Effector CD8-positive, alpha-beta T cell (primary cell): ENCODE measurements at regions not wholly inside any gene's neighbourhood (a gene's known extent, or its start where the extent isn't known, plus 50 kb on each side); places are given as distances from the start of the nearest gene placed in this dataset.
A peak's percentile ranks its signal among the peaks of the same experiment; 100 is the strongest.

Experiments
- DNase-seq: peaks from one replicate; lab custom pipeline; 2025; lab: John Stamatoyannopoulos, UW

GRCh38 chr1:30379684-30380624 is 343.4 kb downstream of the MATN1 start:
- peak; percentile 5 for DNase-seq

DNA sequence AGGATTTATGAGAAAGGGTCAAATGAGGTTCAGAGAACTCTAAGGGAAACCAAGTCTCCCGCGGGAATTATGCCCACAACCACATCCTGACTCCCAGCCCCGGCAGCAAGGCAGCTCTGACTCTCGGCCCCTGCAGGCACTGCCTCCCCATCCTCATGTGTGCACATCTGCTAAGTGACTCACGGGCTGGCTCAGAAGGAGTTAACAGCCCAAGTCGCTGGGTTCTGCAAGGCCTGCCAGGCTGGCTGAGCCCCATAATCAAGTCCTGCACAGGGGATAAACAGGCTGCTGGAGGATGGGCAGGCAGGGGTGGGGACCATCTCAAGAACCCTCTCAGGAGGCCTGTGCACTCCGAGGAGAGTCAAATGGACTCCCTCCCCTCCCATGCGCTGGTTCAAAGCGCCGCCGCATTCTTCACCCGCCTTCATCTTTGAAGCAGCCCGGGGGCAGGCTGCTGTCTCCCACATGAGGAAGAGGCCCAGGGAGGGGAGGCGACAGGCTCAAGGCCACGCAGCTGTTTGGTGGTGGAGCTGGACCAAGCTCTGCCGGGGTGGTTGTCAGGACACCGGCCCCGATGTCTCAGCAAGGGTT is 344.3 kb downstream of the MATN1 start:
- DNase-seq: no peak

GRCh38 chr1:30378003-30378596 is 345.3 kb downstream of the MATN1 start:
- DNase-seq: no peak

- no peak for DNase-seq
Observed at GRCh38 chr1:30377230-30378002, 346.0 kb downstream of the MATN1 start.

GRCh38 chr1:30376054-30376697 is 347.2 kb downstream of the MATN1 start:
- no peak for DNase-seq

- no peak for DNase-seq
Observed at GRCh38 chr1:30375156-30375555, 348.2 kb downstream of the MATN1 start.

- no peak for DNase-seq
Observed at GRCh38 chr1:30374400-30375070, 348.9 kb downstream of the MATN1 start.

GRCh38 chr1:30373471-30374399 is 349.6 kb downstream of the MATN1 start:
- DNase-seq: no peak

DNA sequence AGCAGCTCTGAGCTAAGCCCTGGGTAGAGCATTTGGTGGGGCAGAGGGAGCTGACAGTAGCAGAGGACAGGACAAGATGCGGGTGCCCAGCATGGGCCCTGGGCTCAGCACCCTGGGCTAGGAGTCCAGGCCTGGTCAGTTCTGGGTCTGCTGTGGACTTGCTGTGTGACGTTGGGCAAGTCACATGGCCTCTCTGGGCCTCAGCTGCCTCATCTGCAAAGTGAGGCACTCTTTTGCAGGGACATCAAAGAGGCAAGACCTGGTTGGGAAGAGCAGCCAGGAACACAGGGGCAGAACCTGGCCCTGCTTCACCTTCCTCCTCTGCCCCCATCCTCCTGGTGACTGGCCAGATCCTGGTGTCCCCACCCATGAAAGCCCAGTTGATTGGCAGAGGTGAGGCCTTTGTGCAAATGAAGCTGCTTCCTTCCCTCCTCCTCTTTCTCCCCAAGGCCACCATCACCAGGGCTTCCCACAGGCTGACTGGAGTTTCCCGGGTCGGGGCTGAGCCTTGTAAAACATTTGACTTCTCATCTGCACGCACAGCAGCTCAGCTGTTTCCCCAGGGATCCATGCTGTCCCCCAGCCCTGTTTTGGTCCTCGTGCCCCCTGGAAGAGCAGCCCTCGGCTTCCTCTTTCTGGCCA is 350.5 kb downstream of the MATN1 start:
- DNase-seq: no peak

GRCh38 chr1:30371888-30372791 is 351.2 kb downstream of the MATN1 start:
- no peak for DNase-seq

DNA sequence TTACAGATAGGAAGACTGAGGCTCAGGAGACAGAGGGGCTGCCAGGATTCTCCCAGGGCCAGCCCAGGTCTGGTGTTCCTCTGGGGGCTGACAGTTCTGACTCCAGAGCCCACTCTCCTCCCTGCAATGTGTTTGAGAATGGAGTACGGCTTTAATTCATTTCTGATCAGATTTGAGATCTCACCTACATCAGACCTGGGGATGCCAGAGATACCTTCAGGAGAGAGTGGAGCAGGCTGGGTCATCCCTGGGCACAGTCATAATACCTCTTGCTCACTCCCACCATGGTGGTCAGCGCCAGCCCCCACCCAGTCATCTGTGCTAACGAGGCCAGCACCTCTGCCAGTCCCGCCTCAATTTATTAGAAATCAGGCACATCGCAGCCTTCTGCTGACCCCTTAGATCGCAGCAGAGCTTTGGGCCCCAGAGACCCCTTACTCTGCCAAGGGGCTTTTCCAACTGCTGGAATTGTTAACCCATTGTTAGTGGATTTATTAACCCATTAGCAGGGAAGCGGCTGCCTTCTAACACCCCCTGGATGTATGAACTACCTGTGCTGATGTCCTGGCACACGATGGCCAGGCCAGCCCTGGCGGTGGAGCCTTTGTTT is 352.1 kb downstream of the MATN1 start:
- DNase-seq: no peak

- no peak for DNase-seq
Observed at GRCh38 chr1:30368651-30369240, 354.6 kb downstream of the MATN1 start.

GRCh38 chr1:30366911-30367310 is 356.5 kb downstream of the MATN1 start:
- DNase-seq: no peak

DNA sequence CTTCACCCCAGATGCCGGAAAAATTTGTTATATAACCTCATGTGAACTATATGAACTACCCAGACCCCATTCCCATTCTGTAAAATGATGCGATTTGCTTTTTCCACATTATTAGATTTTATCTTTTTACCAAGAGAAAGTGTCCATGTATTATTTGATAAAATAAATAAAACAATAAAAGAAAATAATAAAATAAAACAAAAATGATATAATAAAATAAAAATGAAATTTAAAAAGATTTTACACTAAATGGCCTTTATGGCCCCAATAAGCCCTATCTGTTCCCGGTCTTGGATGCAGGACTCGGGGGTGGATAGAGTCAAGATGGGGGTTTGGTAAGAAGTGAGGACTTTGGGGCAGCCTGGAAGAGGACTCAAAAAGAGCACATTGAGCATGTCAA is 357.2 kb downstream of the MATN1 start:
- DNase-seq: no peak

- no peak for DNase-seq
Observed at GRCh38 chr1:30365596-30365995, 357.8 kb downstream of the MATN1 start.

GRCh38 chr1:30363031-30363430 is 360.4 kb downstream of the MATN1 start:
- DNase-seq: no peak

DNA sequence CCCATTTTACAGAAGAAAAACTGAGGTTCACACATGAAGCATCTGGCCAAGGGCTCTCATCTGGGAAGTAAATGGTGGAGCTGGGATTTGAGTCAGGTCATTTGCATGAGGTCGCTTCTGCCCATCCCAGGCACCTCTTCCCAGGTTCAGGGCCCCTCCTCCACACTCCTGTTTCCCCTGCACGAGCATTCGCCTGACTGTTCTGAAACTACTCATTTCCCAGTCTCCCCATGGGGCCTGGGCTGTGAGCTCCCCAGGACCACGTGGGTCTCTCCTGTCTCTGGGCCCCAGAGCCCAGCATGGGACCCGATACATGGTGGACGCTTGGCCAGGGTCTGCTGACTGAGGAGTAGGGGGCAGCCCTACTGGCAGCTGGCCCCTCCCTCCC is 360.8 kb downstream of the MATN1 start:
- DNase-seq: no peak
